ENCODE measurements at regions not wholly inside any gene's neighbourhood (a gene's known extent, or its start where the extent isn't known, plus 50 kb on each side); places are given as distances from the start of the nearest gene placed in this dataset.
"Not testable (repeated sequence)": the region's sequence is repeated elsewhere in the genome, so short reads cannot be mapped to it uniquely, and the experiment has no call there.

GRCh38 chr16:70026165-70026854 is 75.2 kb downstream of the CLEC18A start:
- TF ChIP-seq, protein P1, sequence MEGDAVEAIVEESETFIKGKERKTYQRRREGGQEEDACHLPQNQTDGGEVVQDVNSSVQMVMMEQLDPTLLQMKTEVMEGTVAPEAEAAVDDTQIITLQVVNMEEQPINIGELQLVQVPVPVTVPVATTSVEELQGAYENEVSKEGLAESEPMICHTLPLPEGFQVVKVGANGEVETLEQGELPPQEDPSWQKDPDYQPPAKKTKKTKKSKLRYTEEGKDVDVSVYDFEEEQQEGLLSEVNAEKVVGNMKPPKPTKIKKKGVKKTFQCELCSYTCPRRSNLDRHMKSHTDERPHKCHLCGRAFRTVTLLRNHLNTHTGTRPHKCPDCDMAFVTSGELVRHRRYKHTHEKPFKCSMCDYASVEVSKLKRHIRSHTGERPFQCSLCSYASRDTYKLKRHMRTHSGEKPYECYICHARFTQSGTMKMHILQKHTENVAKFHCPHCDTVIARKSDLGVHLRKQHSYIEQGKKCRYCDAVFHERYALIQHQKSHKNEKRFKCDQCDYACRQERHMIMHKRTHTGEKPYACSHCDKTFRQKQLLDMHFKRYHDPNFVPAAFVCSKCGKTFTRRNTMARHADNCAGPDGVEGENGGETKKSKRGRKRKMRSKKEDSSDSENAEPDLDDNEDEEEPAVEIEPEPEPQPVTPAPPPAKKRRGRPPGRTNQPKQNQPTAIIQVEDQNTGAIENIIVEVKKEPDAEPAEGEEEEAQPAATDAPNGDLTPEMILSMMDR (IDR thresholded peaks at IDR 0.05): not testable (repeated sequence)
- not testable (repeated sequence) for TF ChIP-seq POLR2A (IDR thresholded peaks at IDR 0.05)
